Pancreas (tissue), 10 donors: ENCODE measurements at regions not wholly inside any gene's neighbourhood (a gene's known extent, or its start where the extent isn't known, plus 50 kb on each side); places are given as distances from the start of the nearest gene placed in this dataset.

Experiments
- ATAC-seq, 4 donors: fragments of 200-7000 bp; cut with Tn5 transposase; one replicate each; pipeline versions ENCODE4 v1.8.0 to v1.9.1; 2020; ENCODE audit warnings: mild to moderate bottlenecking in 4 of 4, moderate library complexity in 4 of 4
- DNase-seq, 6 donors: peaks; one replicate each; pipeline ENCODE4 v3.0.0-alpha.2; 2020
- FAIRE-seq: peaks from 2 replicates; lab custom pipeline; 2012; peaks lifted over from hg19 to GRCh38; lab: Jason Lieb, UNC
- H3K27ac ChIP-seq, 4 donors: fragments of 200-600 bp; sonication (generic); 1 replicate in 3 of 4; 2 replicates in 1 of 4; pipeline versions ENCODE4 v1.5.0 to v1.8.0; 2020
- H3K27me3 ChIP-seq, 4 donors: fragments of 200-600 bp; one replicate each; pipeline ENCODE4 v1.8.0; 2021
- H3K36me3 ChIP-seq, 3 donors: fragments of 200-600 bp; sonication (generic) in 1 of 3; one replicate each; pipeline versions ENCODE4 v1.5.0 to v1.8.0; 2020 to 2021
- H3K4me1 ChIP-seq, 3 donors: fragments of 200-600 bp; one replicate each; pipeline ENCODE4 v1.8.0; 2021
- H3K4me3 ChIP-seq, 4 donors: fragments of 200-600 bp; sonication (generic) in 2 of 4; one replicate each; pipeline versions ENCODE4 v1.5.0 to v1.8.0; 2020 to 2021
- H3K9me3 ChIP-seq, 4 donors: fragments of 200-600 bp; one replicate each; pipeline ENCODE4 v1.8.0; 2021
- CTCF ChIP-seq, 4 donors: fragments of 200-600 bp; sonication (generic) in 3 of 4; IDR thresholded peaks; one replicate each; pipeline versions ENCODE4 v1.5.0 to v1.8.0; 2021; ENCODE audit warnings: antibody characterized with exemption in 4 of 4
- WGBS, 2 donors: extraction: QIAGEN DNeasy Blood & Tissue Kit; methylation state at CpG; one replicate each; pipeline ENCODE4 v1.1.7; 2013; 5-methylcytosine and 5-hydroxymethylcytosine counted together
- intact Hi-C, 3 donors: fragments of 100-400 bp; cut with DNase I; formaldehyde crosslinking; loops; one replicate each; pipeline versions ENCODE4 v1.11.1 to v1.14.2; 2022
- donor health status: healthy with polysubstance abuse.
- donor health status: DM: no; HTN: no; CAD: no; lungs with moderate emphysema.
- donor health status: DM: no; HTN: no; CAD: no.
- donor health status: control.
- donor health status: control.
- donor health status: Bipolar disorder and iron deficiency.
- donor health status: DM: yes; HTN: yes; CAD: no.
- donor health status: DM: no; HTN: no; CAD: no.
- donor health status: DM: no; HTN: no; CAD: no.
- donor health status: DM: yes; HTN: yes; CAD: no.

GRCh38 chr3:22939349-22939748, 263.8 kb upstream of the UBE2E2 start:
- no peaks in the 10 kb centered on the region for H3K9me3 ChIP-seq
- no peak for FAIRE-seq
- intact Hi-C loops = no loop called here
- no peak for ATAC-seq
- no peaks in the 10 kb centered on the region for H3K27me3 ChIP-seq
- H3K27ac ChIP-seq = no peak overlapping the region
- TF ChIP-seq CTCF (IDR thresholded peaks at IDR 0.05) = no peak
- no peak for DNase-seq
- WGBS, 2 donors = 79 to 82% methylated on average over 2 of the region's 2 CpGs
- no peaks in the 10 kb centered on the region for H3K36me3 ChIP-seq
- H3K4me1 ChIP-seq = no peaks in the 10 kb centered on the region
- no peak overlapping the region for H3K4me3 ChIP-seq

- Histone ChIP-seq H3K4me1 (no peaks in the 10 kb centered on the region), H3K36me3 (no peaks in the 10 kb centered on the region), H3K27me3 (no peaks in the 10 kb centered on the region), H3K27ac (no peak overlapping the region), H3K4me3 (no peak overlapping the region), H3K9me3 (no peaks in the 10 kb centered on the region)
- no peak for TF ChIP-seq CTCF (IDR thresholded peaks at IDR 0.05)
- WGBS, 2 donors = 72 to 74% methylated on average over 7 of the region's 7 CpGs
- DNase-seq = no peak
- intact Hi-C loops = no loop called here
- no peak for ATAC-seq
- no peak for FAIRE-seq
These were observed 262.8 kb upstream of the UBE2E2 start for GRCh38 chr3:22940285-22940684.

- no peaks in the 10 kb centered on the region for H3K9me3 ChIP-seq
- H3K36me3 ChIP-seq = no peaks in the 10 kb centered on the region
- no peak overlapping the region for H3K27ac ChIP-seq
- no peaks in the 10 kb centered on the region for H3K4me1 ChIP-seq
- TF ChIP-seq CTCF (IDR thresholded peaks at IDR 0.05) = no peak
- no peak overlapping the region for H3K4me3 ChIP-seq
- no peak for FAIRE-seq
- ATAC-seq = no peak
- no peaks in the 10 kb centered on the region for H3K27me3 ChIP-seq
- intact Hi-C loops = no loop called here
- no peak for DNase-seq
These were observed 260.1 kb upstream of the UBE2E2 start for GRCh38 chr3:22942981-22943380.

- WGBS, 2 donors = 45 to 48% methylated on average over 2 of the region's 2 CpGs
- H3K27me3 ChIP-seq = no peaks in the 10 kb centered on the region
- no peak for FAIRE-seq
- H3K36me3 ChIP-seq = no peaks in the 10 kb centered on the region
- no peak for TF ChIP-seq CTCF (IDR thresholded peaks at IDR 0.05)
- ATAC-seq = peak in 1 of 4 donors; percentile 66
- H3K9me3 ChIP-seq = no peaks in the 10 kb centered on the region
- intact Hi-C loops = no loop called here
- H3K27ac ChIP-seq = no peak overlapping the region
- H3K4me1 ChIP-seq = no peaks in the 10 kb centered on the region
- no peak for DNase-seq
- H3K4me3 ChIP-seq = no peak overlapping the region
These were observed 255.3 kb upstream of the UBE2E2 start for GRCh38 chr3:22947851-22948250.

- no peak for FAIRE-seq
- peaks cover 0 to 8% (median 0%) of the 10 kb centered on the region in 4 donors for H3K27me3 ChIP-seq
- H3K4me1 ChIP-seq = no peaks in the 10 kb centered on the region
- no peaks in the 10 kb centered on the region for H3K36me3 ChIP-seq
- intact Hi-C loops = loop anchor here in 2 of 3 donors (10.0 kb wide), 2 partner anchors 367 to 387 kb away; no protein-coding TSS in a partner anchor
- no peaks in the 10 kb centered on the region for H3K9me3 ChIP-seq
- DNase-seq = no peak
- no peak overlapping the region for H3K4me3 ChIP-seq
- no peak for TF ChIP-seq CTCF (IDR thresholded peaks at IDR 0.05)
- ATAC-seq = peak; percentile 48 to 73 (median 57)
- H3K27ac ChIP-seq = no peak overlapping the region
These were observed 251.2 kb upstream of the UBE2E2 start for GRCh38 chr3:22951910-22952309.
